CD4-positive, alpha-beta memory T cell (primary cell): ENCODE measurements at regions not wholly inside any gene's neighbourhood (a gene's known extent, or its start where the extent isn't known, plus 50 kb on each side); places are given as distances from the start of the nearest gene placed in this dataset.

ENCODE experiments used
- CTCF ChIA-PET: fragments of 350-600 bp; sonication (Branson Sonifier 250); formaldehyde crosslinking; loops from one replicate; lab custom pipeline; 2021; ENCODE audit warnings: inconsistent platforms; ENCODE audit not compliant: partially characterized antibody; lab: Charles Lee
- POLR2A ChIA-PET: fragments of 350-600 bp; sonication (Branson Sonifier 250); formaldehyde crosslinking; loops from one replicate; lab custom pipeline; 2021; ENCODE audit not compliant: partially characterized antibody; lab: Charles Lee
- DNase-seq, 5 donors: peaks; one replicate each; pipeline versions ENCODE4 v3.0.0 to v3.0.0-alpha.2; 2020 to 2022; ENCODE audit warnings: mixed read lengths in 1 of 5
- H3K27ac ChIP-seq: one replicate; pipeline ENCODE4 v1.7.0; 2013; ENCODE audit warnings: low read depth, low read length
- H3K27me3 ChIP-seq: 2 replicates; pipeline ENCODE4 v1.7.0; 2013; ENCODE audit warnings: mild to moderate bottlenecking, low read length, moderate library complexity; ENCODE audit not compliant: insufficient read depth
- H3K36me3 ChIP-seq: 2 replicates; pipeline ENCODE4 v1.7.0; 2013; ENCODE audit warnings: mild to moderate bottlenecking, low read length, moderate library complexity; ENCODE audit not compliant: insufficient read depth
- H3K4me1 ChIP-seq: 2 replicates; pipeline ENCODE4 v1.7.0; 2013; ENCODE audit warnings: mild to moderate bottlenecking, low read length, moderate library complexity; ENCODE audit not compliant: insufficient read depth
- H3K4me3 ChIP-seq, 2 donors: one replicate each; pipeline ENCODE4 v1.7.0; 2013; ENCODE audit warnings: low read length in 2 of 2, mild to moderate bottlenecking in 1 of 2
- H3K9me3 ChIP-seq, 2 donors: one replicate each; pipeline ENCODE4 v1.7.0; 2013; ENCODE audit warnings: low read length in 2 of 2, control low read depth in 1 of 2; ENCODE audit not compliant: control insufficient read depth in 1 of 2
- H3K27ac Mint-ChIP-seq, 7 donors: one replicate each; pipeline ENCODE4 v1.8.0; 2020 to 2021; ENCODE audit warnings: mixed read lengths in 7 of 7, mild to moderate bottlenecking in 6 of 7, inconsistent platforms in 3 of 7, moderate library complexity in 3 of 7
- H3K27me3 Mint-ChIP-seq, 2 donors: one replicate each; pipeline ENCODE4 v1.8.0; 2020 to 2021; ENCODE audit warnings: mixed read lengths in 2 of 2
- H3K36me3 Mint-ChIP-seq, 2 donors: one replicate each; pipeline ENCODE4 v1.8.0; 2020 to 2021; ENCODE audit warnings: mixed read lengths in 2 of 2, inconsistent platforms in 1 of 2, mild to moderate bottlenecking in 1 of 2
- H3K4me1 Mint-ChIP-seq, 4 donors: one replicate each; pipeline ENCODE4 v1.8.0; 2020 to 2021; ENCODE audit warnings: mixed read lengths in 4 of 4, mild to moderate bottlenecking in 1 of 4
- H3K4me3 Mint-ChIP-seq, 8 donors: one replicate each; pipeline ENCODE4 v1.8.0; 2020 to 2021; ENCODE audit warnings: mixed read lengths in 8 of 8, mild to moderate bottlenecking in 7 of 8, moderate library complexity in 6 of 8, inconsistent platforms in 3 of 8
- H3K9me3 Mint-ChIP-seq, 8 donors: one replicate each; pipeline ENCODE4 v1.8.0; 2020 to 2021; ENCODE audit warnings: mixed read lengths in 8 of 8, mild to moderate bottlenecking in 5 of 8, inconsistent platforms in 3 of 8, moderate library complexity in 1 of 8
- intact Hi-C: fragments of 100-400 bp; cut with micrococcal nuclease; formaldehyde crosslinking; loops from one replicate; pipeline ENCODE4 v1.15.1; 2023

GRCh38 chr11:127843483-127844396 lies 743.6 kb downstream of the ETS1 start:
- no peaks in the 10 kb centered on the region for H3K4me1 ChIP-seq
- Mint-ChIP-seq H3K4me1 (no peaks in the 10 kb centered on the region), H3K9me3 (no peaks in the 10 kb centered on the region), H3K4me3 (no peak overlapping the region), H3K27me3 (peaks cover 6 to 8% of the 10 kb centered on the region in 2 donors), H3K27ac (no peak overlapping the region), H3K36me3 (no peaks in the 10 kb centered on the region)
- POLR2A ChIA-PET = no interaction called here
- H3K27me3 ChIP-seq = no peaks in the 10 kb centered on the region
- no peaks in the 10 kb centered on the region for H3K36me3 ChIP-seq
- no peaks in the 10 kb centered on the region for H3K9me3 ChIP-seq
- CTCF ChIA-PET = interaction anchor here (0.6 to 1.6 kb wide), 10 partner anchors 9 to 1100 kb away, joined by 3 to 10 read pairs (median 3); no protein-coding TSS in a partner anchor
- intact Hi-C loops = loop anchor here (5.0 kb wide), 1 partner anchor 1114 kb away; no protein-coding TSS in a partner anchor
- no peak overlapping the region for H3K4me3 ChIP-seq
- H3K27ac ChIP-seq = no peak overlapping the region
- peak in 4 of 5 donors; percentile 17 to 26 (median 20) for DNase-seq

DNA sequence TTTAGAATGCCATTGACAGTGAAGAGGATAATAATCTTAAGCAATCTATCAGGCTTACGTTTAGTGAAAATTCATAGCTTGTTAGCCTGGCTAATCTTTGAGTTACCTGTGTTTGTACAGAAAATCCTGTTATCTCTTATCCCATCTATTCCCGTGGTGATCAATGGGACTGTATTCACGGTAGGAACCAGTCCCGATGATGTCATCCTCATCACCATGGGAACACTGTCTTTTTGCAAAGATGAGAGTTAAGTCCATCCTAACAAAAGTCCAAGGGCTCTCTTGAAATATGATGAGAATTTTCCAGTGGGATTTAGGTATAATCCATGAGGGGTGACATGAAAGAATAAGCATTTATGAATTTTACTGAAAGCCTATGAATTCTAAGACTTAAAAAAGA lies 762.2 kb downstream of the ETS1 start:
- H3K4me3 ChIP-seq = no peak overlapping the region
- H3K27ac ChIP-seq = no peak overlapping the region
- ChIA-PET CTCF (no interaction called here), POLR2A (no interaction called here)
- no peaks in the 10 kb centered on the region for H3K9me3 ChIP-seq
- intact Hi-C loops = no loop called here
- H3K4me1 ChIP-seq = no peaks in the 10 kb centered on the region
- H3K4me1 Mint-ChIP-seq = no peaks in the 10 kb centered on the region
- DNase-seq = no peak
- no peaks in the 10 kb centered on the region for H3K27me3 ChIP-seq
- no peaks in the 10 kb centered on the region for H3K36me3 ChIP-seq
- peaks cover 15% of the 10 kb centered on the region in 2 donors for H3K27me3 Mint-ChIP-seq
- no peak overlapping the region for H3K4me3 Mint-ChIP-seq
- no peak overlapping the region for H3K27ac Mint-ChIP-seq
- H3K9me3 Mint-ChIP-seq = peaks cover 0 to 4% (median 0%) of the 10 kb centered on the region in 8 donors
- no peaks in the 10 kb centered on the region for H3K36me3 Mint-ChIP-seq

DNA sequence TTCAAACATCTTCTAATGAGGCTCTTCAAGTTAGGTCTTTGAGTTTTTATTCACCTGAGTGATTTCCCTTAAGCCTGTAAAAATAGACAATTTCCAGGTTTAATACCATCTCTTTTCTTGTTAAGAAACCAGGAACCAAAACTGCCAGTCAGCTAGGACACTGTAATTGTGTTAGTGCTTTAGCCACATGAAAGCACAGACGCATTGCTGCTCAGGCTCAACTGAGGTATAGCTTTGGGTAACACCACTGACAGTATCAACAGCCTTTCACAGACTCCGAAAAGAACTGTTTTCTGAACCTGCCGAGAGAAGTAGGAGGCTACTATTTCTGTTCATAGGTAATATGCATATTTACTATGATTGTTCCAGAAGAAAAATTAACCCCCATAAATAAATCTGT lies 768.7 kb downstream of the ETS1 start:
- H3K4me3 Mint-ChIP-seq = no peak overlapping the region
- H3K9me3 Mint-ChIP-seq = peaks cover 0 to 2% (median 0%) of the 10 kb centered on the region in 8 donors
- Histone ChIP-seq H3K27me3 (no peaks in the 10 kb centered on the region), H3K4me3 (no peak overlapping the region), H3K4me1 (no peaks in the 10 kb centered on the region), H3K27ac (no peak overlapping the region), H3K9me3 (no peaks in the 10 kb centered on the region), H3K36me3 (no peaks in the 10 kb centered on the region)
- no peaks in the 10 kb centered on the region for H3K36me3 Mint-ChIP-seq
- H3K27me3 Mint-ChIP-seq = peaks cover 6 to 8% of the 10 kb centered on the region in 2 donors
- intact Hi-C loops = no loop called here
- no peak for DNase-seq
- ChIA-PET CTCF (interaction anchor here (1.0 kb wide), 2 partner anchors 15 to 25 kb away, joined by 3 to 4 read pairs; no protein-coding TSS in a partner anchor), POLR2A (no interaction called here)
- no peak overlapping the region for H3K27ac Mint-ChIP-seq
- H3K4me1 Mint-ChIP-seq = peaks cover 0 to 3% (median 0%) of the 10 kb centered on the region in 4 donors

- Histone ChIP-seq H3K36me3 (no peaks in the 10 kb centered on the region), H3K4me1 (no peaks in the 10 kb centered on the region), H3K27ac (no peak overlapping the region), H3K4me3 (no peak overlapping the region), H3K27me3 (no peaks in the 10 kb centered on the region), H3K9me3 (no peaks in the 10 kb centered on the region)
- ChIA-PET POLR2A (no interaction called here), CTCF (no interaction called here)
- intact Hi-C loops = no loop called here
- Mint-ChIP-seq H3K36me3 (no peaks in the 10 kb centered on the region), H3K27ac (no peak overlapping the region), H3K9me3 (no peaks in the 10 kb centered on the region), H3K27me3 (peaks cover 4 to 9% of the 10 kb centered on the region in 2 donors), H3K4me3 (peak overlapping the region in 2 of 8 donors; percentile 1 to 16), H3K4me1 (peaks cover 0 to 3% (median 0%) of the 10 kb centered on the region in 4 donors)
- no peak for DNase-seq
These were observed 770.4 kb downstream of the ETS1 start for GRCh38 chr11:127816962-127817361.

GRCh38 chr11:127815331-127815730 lies 772.0 kb downstream of the ETS1 start:
- H3K27ac Mint-ChIP-seq = no peak overlapping the region
- H3K36me3 Mint-ChIP-seq = no peaks in the 10 kb centered on the region
- no peaks in the 10 kb centered on the region for H3K36me3 ChIP-seq
- H3K27ac ChIP-seq = no peak overlapping the region
- ChIA-PET CTCF (no interaction called here), POLR2A (no interaction called here)
- H3K4me3 Mint-ChIP-seq = no peak overlapping the region
- no peaks in the 10 kb centered on the region for H3K9me3 ChIP-seq
- H3K9me3 Mint-ChIP-seq = no peaks in the 10 kb centered on the region
- H3K4me3 ChIP-seq = no peak overlapping the region
- no peaks in the 10 kb centered on the region for H3K4me1 ChIP-seq
- intact Hi-C loops = no loop called here
- DNase-seq = no peak
- peaks cover 0 to 3% (median 0%) of the 10 kb centered on the region in 4 donors for H3K4me1 Mint-ChIP-seq
- no peaks in the 10 kb centered on the region for H3K27me3 ChIP-seq
- peaks cover 7 to 9% of the 10 kb centered on the region in 2 donors for H3K27me3 Mint-ChIP-seq

DNA sequence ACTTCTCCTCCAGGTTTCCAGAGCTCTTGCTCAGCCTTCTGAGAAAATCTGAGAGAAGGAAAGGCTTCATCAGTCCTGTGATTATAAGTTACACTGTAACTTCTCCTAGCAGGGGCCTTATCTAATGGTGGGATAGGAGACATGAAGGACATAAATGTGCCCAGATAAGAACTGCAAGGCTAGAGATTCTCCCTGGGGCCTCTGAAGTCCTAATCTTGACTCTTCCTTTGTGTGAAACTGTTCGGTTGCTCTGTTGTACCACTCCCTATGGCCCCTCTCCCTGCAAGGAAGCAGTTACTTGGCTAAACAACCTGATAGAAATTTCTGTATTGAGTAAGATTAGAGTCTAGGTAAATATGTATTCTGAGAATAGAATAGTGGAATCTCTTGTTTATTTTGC lies 780.9 kb downstream of the ETS1 start:
- H3K27me3 ChIP-seq = peaks cover 4% of the 10 kb centered on the region
- DNase-seq = no peak
- H3K9me3 Mint-ChIP-seq = no peaks in the 10 kb centered on the region
- H3K27me3 Mint-ChIP-seq = peaks cover 3 to 8% of the 10 kb centered on the region in 2 donors
- H3K9me3 ChIP-seq = no peaks in the 10 kb centered on the region
- CTCF ChIA-PET = no interaction called here
- no peak overlapping the region for H3K27ac Mint-ChIP-seq
- no peaks in the 10 kb centered on the region for H3K36me3 Mint-ChIP-seq
- H3K27ac ChIP-seq = no peak overlapping the region
- intact Hi-C loops = no loop called here
- H3K4me1 ChIP-seq = no peaks in the 10 kb centered on the region
- H3K4me3 Mint-ChIP-seq = no peak overlapping the region
- POLR2A ChIA-PET = no interaction called here
- H3K36me3 ChIP-seq = no peaks in the 10 kb centered on the region
- no peaks in the 10 kb centered on the region for H3K4me1 Mint-ChIP-seq
- H3K4me3 ChIP-seq = no peak overlapping the region

DNA sequence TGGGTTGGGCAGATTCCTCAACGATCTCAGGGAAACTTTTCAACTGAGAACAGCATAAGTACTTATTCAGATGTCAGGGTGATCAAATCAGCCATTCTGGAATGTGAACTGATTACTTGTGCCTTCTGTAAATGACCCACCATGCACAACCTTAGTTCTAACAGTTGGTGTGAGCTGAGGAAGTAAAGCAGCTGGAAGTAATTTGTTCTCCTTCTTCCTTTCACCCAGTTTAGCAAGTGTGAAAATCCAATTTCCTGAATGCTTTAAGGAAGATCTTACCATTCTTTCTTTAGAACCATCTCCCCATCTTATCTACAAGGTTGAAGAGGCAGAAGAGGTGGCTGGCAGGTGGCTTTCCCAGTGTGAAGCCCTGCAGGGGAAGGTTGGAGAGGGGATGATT lies 781.6 kb downstream of the ETS1 start:
- peaks cover 2 to 3% of the 10 kb centered on the region in 2 donors for H3K27me3 Mint-ChIP-seq
- CTCF ChIA-PET = no interaction called here
- H3K4me3 Mint-ChIP-seq = no peak overlapping the region
- Histone ChIP-seq H3K27me3 (peaks cover 4% of the 10 kb centered on the region), H3K27ac (no peak overlapping the region), H3K36me3 (no peaks in the 10 kb centered on the region), H3K4me1 (no peaks in the 10 kb centered on the region), H3K4me3 (no peak overlapping the region), H3K9me3 (no peaks in the 10 kb centered on the region)
- H3K27ac Mint-ChIP-seq = no peak overlapping the region
- no peaks in the 10 kb centered on the region for H3K9me3 Mint-ChIP-seq
- intact Hi-C loops = no loop called here
- H3K4me1 Mint-ChIP-seq = no peaks in the 10 kb centered on the region
- POLR2A ChIA-PET = no interaction called here
- H3K36me3 Mint-ChIP-seq = no peaks in the 10 kb centered on the region
- DNase-seq = no peak
